ENCODE measurements at regions not wholly inside any gene's neighbourhood (a gene's known extent, or its start where the extent isn't known, plus 50 kb on each side); places are given as distances from the start of the nearest gene placed in this dataset.

- TF ChIP-seq POLR2AphosphoS5 (IDR thresholded peaks at IDR 0.05; ENCODE audit: low read depth, low read length) (no peak), REST (IDR thresholded peaks at IDR 0.05; ENCODE audit: insufficient read depth in 1 of 2, low read depth in 2 of 2, low read length in 2 of 2) (no peak), SIN3A (IDR thresholded peaks at IDR 0.05; ENCODE audit: borderline replicate concordance, insufficient read depth, low read length) (no peak)
Observed at GRCh38 chr3:181274025-181274424, 284.5 kb upstream of the DNAJC19 start.

All from PFSK-1 (cell line).